A549 (cell line): ENCODE measurements at regions not wholly inside any gene's neighbourhood (a gene's known extent, or its start where the extent isn't known, plus 50 kb on each side); places are given as distances from the start of the nearest gene placed in this dataset.

Source experiments
- ATAC-seq, 2 experiments: fragments of 200-7000 bp in 1 of 2; fragments of >200 bp in 1 of 2; cut with Nextera tagmentation in 1 of 2; cut with Tn5 transposase in 1 of 2; 3 replicates each; pipeline versions ENCODE4 v1.8.0 to v1.9.1; 2018 to 2020; ENCODE audit warnings: mild to moderate bottlenecking in 1 of 2, moderate library complexity in 1 of 2
- CTCF ChIA-PET: fragments of 300-600 bp; sonication (Branson Sonifier 250); formaldehyde crosslinking; extraction: SDS; loops from one replicate; lab custom pipeline; 2021; ENCODE audit warnings: antibody characterized with exemption, inconsistent platforms; lab: Yijun Ruan, JAX
- POLR2A ChIA-PET: fragments of 350-600 bp; formaldehyde crosslinking; extraction: SDS; loops from one replicate; lab custom pipeline; 2021; ENCODE audit warnings: antibody characterized with exemption, inconsistent platforms; lab: Yijun Ruan, JAX
- DNase-seq, 2 experiments: peaks; one replicate each; pipeline versions ENCODE4 v3.0.0 to v3.0.0-alpha.2; 2011 to 2016; ENCODE audit warnings: low read depth in 1 of 2, low spot score in 1 of 2
- FAIRE-seq: peaks from 2 replicates; lab custom pipeline; 2011; peaks lifted over from hg19 to GRCh38; lab: Jason Lieb, UNC
- H3K27ac ChIP-seq, 2 experiments: fragments of >200 bp; sonication (Bioruptor Twin); formaldehyde crosslinking; 3 replicates each; pipeline ENCODE4 v1.5.1; 2016 to 2017
- H3K4me1 ChIP-seq: fragments of >200 bp; sonication (Bioruptor Twin); formaldehyde crosslinking; 3 replicates; pipeline ENCODE4 v1.6.1; 2016
- H3K4me2 ChIP-seq: fragments of >200 bp; sonication (Bioruptor Twin); formaldehyde crosslinking; 3 replicates; pipeline ENCODE4 v1.6.1; 2016
- H3K4me3 ChIP-seq: fragments of >200 bp; sonication (Bioruptor Twin); formaldehyde crosslinking; 3 replicates; pipeline ENCODE4 v1.5.1; 2016
- H3K9me3 ChIP-seq: fragments of >200 bp; sonication (Bioruptor Twin); formaldehyde crosslinking; 3 replicates; pipeline ENCODE4 v1.6.1; 2016
- CHD2 ChIP-seq: fragments of 150-350 bp; IDR thresholded peaks from 2 replicates; pipeline ENCODE4 v1.6.1; 2014; ENCODE audit warnings: low read length; ENCODE audit not compliant: partially characterized antibody
- CHD4 ChIP-seq: fragments of 200-600 bp; sonication (generic); IDR thresholded peaks from 2 replicates; pipeline ENCODE4 v1.6.1; 2016; ENCODE audit warnings: antibody characterized with exemption, mild to moderate bottlenecking, borderline replicate concordance
- EHF ChIP-seq: fragments of 250-450 bp; sonication (Bioruptor Pico); IDR thresholded peaks from 2 replicates; pipeline ENCODE4 v1.5.0; 2020; ENCODE audit warnings: mild to moderate bottlenecking
- EP300 ChIP-seq, 2 experiments: fragments of >200 bp; sonication (Bioruptor Twin); formaldehyde crosslinking; IDR thresholded peaks; 2 replicates in 1 of 2; 3 replicates in 1 of 2; pipeline ENCODE4 v1.6.1; 2016 to 2017
- FOSB ChIP-seq: fragments of 250-450 bp; sonication (Bioruptor Pico); IDR thresholded peaks from 2 replicates; pipeline ENCODE4 v1.5.0; 2020; ENCODE audit warnings: mild to moderate bottlenecking, moderate library complexity
- HDAC2 ChIP-seq: fragments of 200-600 bp; sonication (generic); IDR thresholded peaks from 2 replicates; pipeline ENCODE4 v1.6.1; 2016
- HOXB13 ChIP-seq: fragments of 250-450 bp; sonication (Bioruptor Pico); IDR thresholded peaks from 2 replicates; pipeline ENCODE4 v1.5.0; 2020; ENCODE audit warnings: low read depth, mild to moderate bottlenecking, moderate library complexity
- KDM5A ChIP-seq: fragments of 200-600 bp; sonication (generic); IDR thresholded peaks from 2 replicates; pipeline ENCODE4 v1.6.1; 2016; ENCODE audit warnings: antibody characterized with exemption, mild to moderate bottlenecking
- MAFK ChIP-seq: fragments of 450-650 bp; IDR thresholded peaks from 2 replicates; pipeline ENCODE4 v1.6.1; 2014; ENCODE audit not compliant: partially characterized antibody
- MAZ ChIP-seq: fragments of 150-350 bp; IDR thresholded peaks from 2 replicates; pipeline ENCODE4 v1.6.1; 2014; ENCODE audit warnings: antibody characterized with exemption, low read depth, low read length, borderline replicate concordance
- NPAS2 ChIP-seq: fragments of 250-450 bp; sonication (Bioruptor Pico); IDR thresholded peaks from 2 replicates; pipeline ENCODE4 v1.8.0; 2022; ENCODE audit warnings: mild to moderate bottlenecking, moderate library complexity, borderline replicate concordance
- RCOR1 ChIP-seq: fragments of 150-350 bp; IDR thresholded peaks from 2 replicates; pipeline ENCODE4 v1.6.1; 2014; ENCODE audit warnings: antibody characterized with exemption, low read length, low read depth
- RFX5 ChIP-seq: fragments of 450-650 bp; IDR thresholded peaks from 2 replicates; pipeline ENCODE4 v1.7.1; 2014; ENCODE audit warnings: antibody characterized with exemption, mild to moderate bottlenecking, moderate library complexity
- SMC3 ChIP-seq: fragments of >200 bp; sonication (Bioruptor Twin); formaldehyde crosslinking; IDR thresholded peaks from 3 replicates; pipeline ENCODE4 v1.6.1; 2018; ENCODE audit warnings: inconsistent platforms
- TP53 ChIP-seq: fragments of 250-450 bp; sonication (Bioruptor Pico); IDR thresholded peaks from 2 replicates; pipeline ENCODE4 v1.5.0; 2021; ENCODE audit warnings: mild to moderate bottlenecking, moderate library complexity
- ZNF302 ChIP-seq: fragments of 250-450 bp; sonication (Bioruptor Pico); IDR thresholded peaks from 2 replicates; pipeline ENCODE4 v1.9.0; 2021; ENCODE audit warnings: inconsistent platforms, mild to moderate bottlenecking, moderate library complexity
- WGBS: methylation state at CpG from one replicate; pipeline ENCODE4 v1.1.6; 2017; ENCODE audit errors: missing lambda C conversion rate; 5-methylcytosine and 5-hydroxymethylcytosine counted together
- TF ChIP-seq, protein P1 (sequence below): fragments of >200 bp; sonication (Bioruptor Twin); formaldehyde crosslinking; IDR thresholded peaks from 3 replicates; pipeline ENCODE4 v1.6.1; 2016
- TF ChIP-seq, protein P2 (sequence below): fragments of 250-450 bp; sonication (Bioruptor Pico); IDR thresholded peaks from 2 replicates; pipeline ENCODE4 v1.5.0; 2021; ENCODE audit warnings: mild to moderate bottlenecking, moderate library complexity, borderline replicate concordance
- TF ChIP-seq, protein P3 (sequence below): IDR thresholded peaks from 2 replicates; pipeline ENCODE4 v1.6.1; 2012
- TF ChIP-seq, protein P4 (sequence below): IDR thresholded peaks from 2 replicates; pipeline ENCODE4 v1.6.1; 2012; ENCODE audit warnings: low read depth, borderline replicate concordance
- TF ChIP-seq, protein P5 (sequence below): fragments of >200 bp; sonication (Bioruptor Twin); formaldehyde crosslinking; IDR thresholded peaks from 3 replicates; pipeline ENCODE4 v1.5.1; 2016
- TF ChIP-seq, protein P6 (sequence below): fragments of 250-450 bp; sonication (Bioruptor Pico); IDR thresholded peaks from 2 replicates; pipeline ENCODE4 v1.5.0; 2020; ENCODE audit warnings: low read depth, mild to moderate bottlenecking, moderate library complexity

DNA sequence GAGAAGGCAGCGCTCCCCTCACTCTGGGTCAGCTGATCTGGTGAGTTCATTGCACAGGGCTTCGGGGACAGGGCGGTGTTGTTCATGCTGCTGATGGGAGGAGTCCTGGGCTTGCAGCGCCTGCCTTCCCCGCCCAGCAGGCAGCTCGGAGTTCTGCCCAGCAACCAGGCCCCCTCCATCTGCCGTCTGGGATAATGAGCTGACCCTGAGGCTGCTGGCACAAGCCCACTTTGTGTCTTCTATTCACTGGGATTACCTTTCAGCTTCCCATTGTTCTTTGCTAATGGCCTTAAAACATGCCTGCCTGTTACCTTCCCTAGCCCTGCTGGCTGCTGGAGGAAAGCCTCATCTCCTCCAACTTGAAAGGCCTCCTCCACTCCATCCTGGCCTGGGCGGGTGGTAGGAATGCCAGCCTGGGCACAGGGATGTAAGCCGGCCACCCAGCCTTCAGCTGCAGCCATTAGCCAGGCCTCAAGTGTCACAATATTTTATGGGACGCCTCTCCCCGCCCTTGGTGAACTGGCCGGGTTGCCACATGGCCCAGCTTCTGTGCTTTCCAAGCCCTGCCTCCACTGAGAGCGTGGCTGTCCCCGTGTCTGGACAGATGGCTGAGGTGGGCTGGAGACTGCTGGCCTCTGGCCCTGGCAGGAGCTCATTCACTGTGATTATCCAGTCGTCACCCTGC lies 70.4 kb downstream of the GADD45G start:
- DNase-seq (no peak), FAIRE-seq (no peak)
- Histone ChIP-seq H3K9me3 (no peaks in the 10 kb centered on the region), H3K4me1 (0 out of 3 replicates have a peak, but pooled peaks cover 7% of the 10 kb centered on the region), H3K4me2 (no peak overlapping the region), H3K4me3 (no peak overlapping the region)
- POLR2A ChIA-PET, result no interaction called here
- 54% methylated on average over 12 of the region's 15 CpGs for WGBS
- CTCF ChIA-PET, result interaction anchor here (1.3 to 1.7 kb wide), 2 partner anchors 71 to 77 kb away, joined by 4 read pairs; no protein-coding TSS in a partner anchor
- TF ChIP-seq CHD4 (no peak), CHD2 (no peak), ZNF302 (CRISPR knock-in tag) (no peak), EHF (CRISPR knock-in tag) (no peak), RCOR1 (no peak), HDAC2 (no peak)
- TF ChIP-seq, protein P1, sequence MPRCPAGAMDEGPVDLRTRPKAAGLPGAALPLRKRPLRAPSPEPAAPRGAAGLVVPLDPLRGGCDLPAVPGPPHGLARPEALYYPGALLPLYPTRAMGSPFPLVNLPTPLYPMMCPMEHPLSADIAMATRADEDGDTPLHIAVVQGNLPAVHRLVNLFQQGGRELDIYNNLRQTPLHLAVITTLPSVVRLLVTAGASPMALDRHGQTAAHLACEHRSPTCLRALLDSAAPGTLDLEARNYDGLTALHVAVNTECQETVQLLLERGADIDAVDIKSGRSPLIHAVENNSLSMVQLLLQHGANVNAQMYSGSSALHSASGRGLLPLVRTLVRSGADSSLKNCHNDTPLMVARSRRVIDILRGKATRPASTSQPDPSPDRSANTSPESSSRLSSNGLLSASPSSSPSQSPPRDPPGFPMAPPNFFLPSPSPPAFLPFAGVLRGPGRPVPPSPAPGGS, result no peak
- TF ChIP-seq, all 56 proteins: peak for 0
- no peak for ATAC-seq
- H3K27ac ChIP-seq, result no peak overlapping the region

DNA sequence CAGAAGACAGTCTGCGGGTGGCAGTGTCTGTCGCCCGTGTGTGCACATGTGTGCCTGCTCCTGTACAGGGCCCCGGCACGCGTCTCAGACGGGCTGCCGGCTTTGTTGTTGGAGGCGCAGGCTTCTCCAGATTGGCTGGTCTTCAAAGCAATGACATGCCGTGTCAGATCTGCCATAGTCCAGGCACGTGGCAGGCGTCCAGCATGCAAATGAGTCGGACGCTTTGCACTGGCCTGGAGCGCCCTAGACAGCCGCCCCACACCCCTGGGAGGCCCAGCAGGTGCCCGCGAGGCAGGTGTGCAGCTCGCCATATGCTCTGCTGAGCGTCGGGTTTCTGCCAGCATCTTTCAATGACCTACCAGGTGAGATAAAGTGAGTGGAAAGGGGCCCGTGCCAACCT lies 71.5 kb downstream of the GADD45G start:
- Histone ChIP-seq H3K4me1 (no peaks in the 10 kb centered on the region), H3K9me3 (no peaks in the 10 kb centered on the region), H3K4me2 (no peak overlapping the region), H3K4me3 (no peak overlapping the region)
- CTCF ChIA-PET, result interaction anchor here (1.3 to 1.7 kb wide), 2 partner anchors 73 to 79 kb away, joined by 4 read pairs; no protein-coding TSS in a partner anchor
- POLR2A ChIA-PET, result no interaction called here
- FAIRE-seq, result no peak
- 64% methylated on average over 17 of the region's 22 CpGs for WGBS
- no peak for TF ChIP-seq SMC3
- TF ChIP-seq, protein P2, sequence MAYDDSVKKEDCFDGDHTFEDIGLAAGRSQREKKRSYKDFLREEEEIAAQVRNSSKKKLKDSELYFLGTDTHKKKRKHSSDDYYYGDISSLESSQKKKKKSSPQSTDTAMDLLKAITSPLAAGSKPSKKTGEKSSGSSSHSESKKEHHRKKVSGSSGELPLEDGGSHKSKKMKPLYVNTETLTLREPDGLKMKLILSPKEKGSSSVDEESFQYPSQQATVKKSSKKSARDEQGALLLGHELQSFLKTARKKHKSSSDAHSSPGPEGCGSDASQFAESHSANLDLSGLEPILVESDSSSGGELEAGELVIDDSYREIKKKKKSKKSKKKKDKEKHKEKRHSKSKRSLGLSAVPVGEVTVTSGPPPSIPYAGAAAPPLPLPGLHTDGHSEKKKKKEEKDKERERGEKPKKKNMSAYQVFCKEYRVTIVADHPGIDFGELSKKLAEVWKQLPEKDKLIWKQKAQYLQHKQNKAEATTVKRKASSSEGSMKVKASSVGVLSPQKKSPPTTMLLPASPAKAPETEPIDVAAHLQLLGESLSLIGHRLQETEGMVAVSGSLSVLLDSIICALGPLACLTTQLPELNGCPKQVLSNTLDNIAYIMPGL (CRISPR knock-in tag), result no peak
- no peak for TF ChIP-seq MAZ
- TF ChIP-seq, protein P3, sequence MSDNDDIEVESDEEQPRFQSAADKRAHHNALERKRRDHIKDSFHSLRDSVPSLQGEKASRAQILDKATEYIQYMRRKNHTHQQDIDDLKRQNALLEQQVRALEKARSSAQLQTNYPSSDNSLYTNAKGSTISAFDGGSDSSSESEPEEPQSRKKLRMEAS, result no peak
- no peak for TF ChIP-seq FOSB (CRISPR knock-in tag)
- TF ChIP-seq KDM5A, result no peak
- TF ChIP-seq TP53, result no peak
- TF ChIP-seq, protein P4, sequence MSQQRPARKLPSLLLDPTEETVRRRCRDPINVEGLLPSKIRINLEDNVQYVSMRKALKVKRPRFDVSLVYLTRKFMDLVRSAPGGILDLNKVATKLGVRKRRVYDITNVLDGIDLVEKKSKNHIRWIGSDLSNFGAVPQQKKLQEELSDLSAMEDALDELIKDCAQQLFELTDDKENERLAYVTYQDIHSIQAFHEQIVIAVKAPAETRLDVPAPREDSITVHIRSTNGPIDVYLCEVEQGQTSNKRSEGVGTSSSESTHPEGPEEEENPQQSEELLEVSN, result no peak
- TF ChIP-seq, protein P5, sequence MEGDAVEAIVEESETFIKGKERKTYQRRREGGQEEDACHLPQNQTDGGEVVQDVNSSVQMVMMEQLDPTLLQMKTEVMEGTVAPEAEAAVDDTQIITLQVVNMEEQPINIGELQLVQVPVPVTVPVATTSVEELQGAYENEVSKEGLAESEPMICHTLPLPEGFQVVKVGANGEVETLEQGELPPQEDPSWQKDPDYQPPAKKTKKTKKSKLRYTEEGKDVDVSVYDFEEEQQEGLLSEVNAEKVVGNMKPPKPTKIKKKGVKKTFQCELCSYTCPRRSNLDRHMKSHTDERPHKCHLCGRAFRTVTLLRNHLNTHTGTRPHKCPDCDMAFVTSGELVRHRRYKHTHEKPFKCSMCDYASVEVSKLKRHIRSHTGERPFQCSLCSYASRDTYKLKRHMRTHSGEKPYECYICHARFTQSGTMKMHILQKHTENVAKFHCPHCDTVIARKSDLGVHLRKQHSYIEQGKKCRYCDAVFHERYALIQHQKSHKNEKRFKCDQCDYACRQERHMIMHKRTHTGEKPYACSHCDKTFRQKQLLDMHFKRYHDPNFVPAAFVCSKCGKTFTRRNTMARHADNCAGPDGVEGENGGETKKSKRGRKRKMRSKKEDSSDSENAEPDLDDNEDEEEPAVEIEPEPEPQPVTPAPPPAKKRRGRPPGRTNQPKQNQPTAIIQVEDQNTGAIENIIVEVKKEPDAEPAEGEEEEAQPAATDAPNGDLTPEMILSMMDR, result no peak
- no peak for TF ChIP-seq CHD2
- TF ChIP-seq HOXB13 (CRISPR knock-in tag), result no peak
- no peak for TF ChIP-seq EHF (CRISPR knock-in tag)
- no peak for TF ChIP-seq CHD4
- no peak for TF ChIP-seq NPAS2 (CRISPR knock-in tag)
- TF ChIP-seq, protein P6, sequence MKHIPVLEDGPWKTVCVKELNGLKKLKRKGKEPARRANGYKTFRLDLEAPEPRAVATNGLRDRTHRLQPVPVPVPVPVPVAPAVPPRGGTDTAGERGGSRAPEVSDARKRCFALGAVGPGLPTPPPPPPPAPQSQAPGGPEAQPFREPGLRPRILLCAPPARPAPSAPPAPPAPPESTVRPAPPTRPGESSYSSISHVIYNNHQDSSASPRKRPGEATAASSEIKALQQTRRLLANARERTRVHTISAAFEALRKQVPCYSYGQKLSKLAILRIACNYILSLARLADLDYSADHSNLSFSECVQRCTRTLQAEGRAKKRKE (CRISPR knock-in tag), result no peak
- TF ChIP-seq EP300 (IDR thresholded peaks at IDR 0.05), result no peak
- TF ChIP-seq MAFK, result no peak
- TF ChIP-seq, protein P1, result no peak
- no peak for TF ChIP-seq RCOR1
- no peak for TF ChIP-seq RFX5
- TF ChIP-seq, all 56 proteins: peak for 0
- DNase-seq (no peak), ATAC-seq (no peak)
- H3K27ac ChIP-seq, result no peak overlapping the region
